Transverse colon (tissue), 4 donors: ENCODE measurements at regions not wholly inside any gene's neighbourhood (a gene's known extent, or its start where the extent isn't known, plus 50 kb on each side); places are given as distances from the start of the nearest gene placed in this dataset.

ENCODE experiments used
- DNase-seq: peaks from one replicate; pipeline ENCODE4 v3.0.0-alpha.2; 2019
- H3K27ac ChIP-seq, 4 donors: fragments of 200-600 bp; sonication (generic); 2 replicates each; pipeline ENCODE4 v1.5.1; 2016 to 2018; ENCODE audit warnings: inconsistent platforms in 4 of 4
- H3K27me3 ChIP-seq: fragments of 200-600 bp; sonication (generic); 2 replicates; pipeline ENCODE4 v1.5.1; 2017; ENCODE audit warnings: inconsistent platforms
- H3K36me3 ChIP-seq, 4 donors: fragments of 200-600 bp; sonication (generic); 2 replicates each; pipeline ENCODE4 v1.5.1; 2017 to 2019; ENCODE audit warnings: inconsistent platforms in 4 of 4
- H3K4me1 ChIP-seq, 4 donors: fragments of 200-600 bp; sonication (generic); 2 replicates each; pipeline ENCODE4 v1.5.1; 2017 to 2020; ENCODE audit warnings: inconsistent platforms in 4 of 4
- H3K4me3 ChIP-seq, 4 donors: fragments of 200-600 bp; sonication (generic); 1 replicate in 1 of 4; 2 replicates in 3 of 4; pipeline versions ENCODE4 v1.5.1 to v1.6.1; 2017 to 2019; ENCODE audit warnings: inconsistent platforms in 4 of 4
- H3K9me3 ChIP-seq, 2 donors: fragments of 200-600 bp; sonication (generic); 2 replicates each; pipeline ENCODE4 v1.5.1; 2017 to 2019; ENCODE audit warnings: inconsistent platforms in 2 of 2
- CTCF ChIP-seq, 5 experiments: fragments of 200-600 bp in 3 of 5; fragments of 450-650 bp in 2 of 5; sonication (generic) in 3 of 5; IDR thresholded peaks; 1 replicate in 2 of 5; 2 replicates in 3 of 5; pipeline ENCODE4 v1.5.1; 2016 to 2017; ENCODE audit warnings: antibody characterized with exemption in 5 of 5, inconsistent platforms in 3 of 5, mild to moderate bottlenecking in 2 of 5, moderate library complexity in 1 of 5
- EP300 ChIP-seq: sonication (generic); formaldehyde crosslinking; IDR thresholded peaks from one replicate; pipeline ENCODE4 v1.6.1; 2017; ENCODE audit warnings: antibody characterized with exemption, low read depth
- POLR2A ChIP-seq: fragments of 450-650 bp; IDR thresholded peaks from one replicate; pipeline ENCODE4 v1.6.1; 2016; ENCODE audit warnings: antibody characterized with exemption, mild to moderate bottlenecking, moderate library complexity
- POLR2AphosphoS5 ChIP-seq, 3 donors: sonication (generic); formaldehyde crosslinking; IDR thresholded peaks; one replicate each; pipeline ENCODE4 v1.6.1; 2016; ENCODE audit warnings: antibody characterized with exemption in 3 of 3
- WGBS, 2 donors: methylation state at CpG; one replicate each; pipeline ENCODE4 v1.1.5; 2018; ENCODE audit warnings: low coverage in 1 of 2; 5-methylcytosine and 5-hydroxymethylcytosine counted together
- in situ Hi-C, 4 donors: fragments of 200-750 bp; cut with MboI; loops; one replicate each; pipeline versions ENCODE4 v1.15.0 to v1.15.1; 2017; ENCODE audit warnings: low sequenced_read_pairs in 3 of 4, low pct_ligation_motif_present in 1 of 4, low pct_unique_long_range_greater_than_20kb in 1 of 4
- intact Hi-C: fragments of 100-400 bp; cut with DNase I; formaldehyde crosslinking; loops from one replicate; pipeline ENCODE4 v1.15.1; 2023; ENCODE audit warnings: low total_unique reads

- Histone ChIP-seq H3K9me3 (no peaks in the 10 kb centered on the region), H3K36me3 (no peaks in the 10 kb centered on the region), H3K4me3 (no peak overlapping the region), H3K27ac (no peak overlapping the region), H3K27me3 (no peaks in the 10 kb centered on the region), H3K4me1 (no peaks in the 10 kb centered on the region)
- in situ Hi-C loops, result no loop called here
- no peak for DNase-seq
- 90 to 100% methylated on average over 2 to 5 of the region's 5 CpGs for WGBS, 2 donors
- intact Hi-C loops, result no loop called here
- TF ChIP-seq POLR2A (no peak), POLR2AphosphoS5 (IDR thresholded peaks at IDR 0.05) (no peak), EP300 (no peak), CTCF (IDR thresholded peaks at IDR 0.05) (no peak)
Measured at GRCh38 chr15:58344213-58345070, 87.3 kb upstream of the LIPC start.

- H3K4me1 ChIP-seq, result no peaks in the 10 kb centered on the region
- no peak overlapping the region for H3K4me3 ChIP-seq
- in situ Hi-C loops (no loop called here), intact Hi-C loops (no loop called here)
- 94% methylated on average over 3 of the region's 3 CpGs; no CpG with 5 or more reads in 1 of the 2 donors for WGBS, 2 donors
- H3K27me3 ChIP-seq, result no peaks in the 10 kb centered on the region
- no peak for DNase-seq
- TF ChIP-seq CTCF (IDR thresholded peaks at IDR 0.05) (no peak), EP300 (no peak), POLR2A (no peak), POLR2AphosphoS5 (IDR thresholded peaks at IDR 0.05) (no peak)
- no peak overlapping the region for H3K27ac ChIP-seq
- H3K36me3 ChIP-seq, result no peaks in the 10 kb centered on the region
- no peaks in the 10 kb centered on the region for H3K9me3 ChIP-seq
Measured at GRCh38 chr15:58346361-58346760, 85.4 kb upstream of the LIPC start.

DNA sequence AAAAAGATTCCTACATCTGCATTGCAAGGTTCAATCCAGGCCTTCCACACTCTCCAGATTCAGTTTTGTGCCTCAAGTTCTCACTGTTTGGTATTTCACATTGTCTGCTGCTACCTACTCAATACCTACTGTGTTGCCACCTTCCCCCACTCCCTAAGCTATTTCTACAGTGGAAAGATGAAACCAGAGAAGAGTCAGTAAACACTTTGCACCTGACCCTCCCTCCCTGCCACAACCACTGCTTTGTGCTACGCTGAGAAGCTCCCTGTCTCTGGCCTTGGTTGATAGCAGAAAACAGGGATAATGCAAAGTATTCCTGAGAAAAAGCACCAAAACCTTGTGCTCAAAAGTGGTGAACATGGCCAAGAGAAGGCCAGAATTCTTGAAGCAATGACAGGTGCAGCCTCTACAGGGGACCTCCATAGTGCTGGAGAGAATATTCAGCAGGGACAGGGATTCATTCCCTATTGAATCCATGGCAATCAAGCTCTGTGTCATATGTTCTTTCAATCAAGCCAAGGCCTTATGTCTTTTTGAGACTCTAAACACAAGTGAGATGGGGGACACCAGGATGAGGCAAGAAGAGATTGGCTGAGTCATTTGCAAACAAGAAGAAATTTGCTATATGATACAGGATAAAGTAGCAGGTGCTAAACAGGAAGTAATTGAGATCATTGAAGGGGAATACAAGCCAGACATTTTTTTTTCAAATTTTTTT lies 83.5 kb upstream of the LIPC start:
- intact Hi-C loops, result no loop called here
- Histone ChIP-seq H3K36me3 (no peaks in the 10 kb centered on the region), H3K9me3 (no peaks in the 10 kb centered on the region), H3K4me1 (no peaks in the 10 kb centered on the region), H3K4me3 (no peak overlapping the region), H3K27me3 (no peaks in the 10 kb centered on the region), H3K27ac (no peak overlapping the region)
- in situ Hi-C loops, result no loop called here
- TF ChIP-seq EP300, result no peak
- TF ChIP-seq CTCF (IDR thresholded peaks at IDR 0.05), result no peak
- no peak for TF ChIP-seq POLR2AphosphoS5 (IDR thresholded peaks at IDR 0.05)
- no peak for TF ChIP-seq POLR2A
- WGBS, 2 donors, result 83 to 88% methylated on average over 1 of the region's 1 CpG
- DNase-seq, result no peak

DNA sequence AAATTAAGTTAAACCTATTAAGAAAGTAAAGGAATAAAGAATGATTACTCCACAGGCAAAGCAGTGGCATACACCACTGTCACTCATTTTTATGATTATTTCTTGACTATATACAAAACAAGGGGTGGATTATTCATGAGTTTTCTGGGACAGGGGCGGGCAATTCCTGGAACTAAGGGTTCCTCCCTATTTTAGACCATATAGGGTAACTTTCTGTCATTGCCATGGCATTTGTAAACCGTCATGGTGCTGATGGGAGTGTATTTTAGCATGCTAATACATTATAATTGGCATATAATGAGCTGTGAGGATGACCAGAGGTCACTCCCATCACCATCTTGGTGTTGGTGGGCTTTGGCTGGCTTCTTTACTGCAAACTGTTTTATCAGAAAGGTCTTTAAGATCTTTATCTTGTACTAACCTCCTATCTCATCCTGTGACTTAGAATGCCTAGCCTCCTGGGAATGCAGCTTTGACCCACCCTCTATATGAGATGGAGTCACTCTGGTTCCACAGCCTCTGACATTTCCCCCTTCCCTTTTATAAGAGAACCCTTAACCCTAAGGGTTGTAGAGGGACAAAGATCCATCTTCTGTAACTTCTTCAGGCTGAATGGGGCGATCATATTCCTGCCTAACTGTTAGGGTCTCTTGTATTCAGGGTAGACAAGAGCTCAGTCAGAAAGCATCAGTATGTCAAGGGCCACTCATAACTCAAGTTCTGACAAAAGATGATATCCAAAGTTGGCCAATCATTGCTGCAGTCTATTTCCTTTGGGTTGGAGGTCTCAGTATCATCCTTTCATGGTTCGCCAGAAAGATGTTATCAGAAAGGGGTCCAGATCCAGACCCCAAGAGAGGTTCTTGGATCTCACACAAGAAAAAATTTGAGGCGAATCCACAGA lies 79.5 kb upstream of the LIPC start:
- WGBS, 2 donors, result 82 to 96% methylated on average over 3 to 5 of the region's 5 CpGs
- Histone ChIP-seq H3K36me3 (no peaks in the 10 kb centered on the region), H3K27ac (no peak overlapping the region), H3K9me3 (no peaks in the 10 kb centered on the region), H3K27me3 (no peaks in the 10 kb centered on the region), H3K4me3 (no peak overlapping the region), H3K4me1 (no peaks in the 10 kb centered on the region)
- DNase-seq, result no peak
- TF ChIP-seq EP300 (no peak), POLR2AphosphoS5 (IDR thresholded peaks at IDR 0.05) (no peak), POLR2A (no peak), CTCF (IDR thresholded peaks at IDR 0.05) (no peak)
- intact Hi-C loops (no loop called here), in situ Hi-C loops (no loop called here)
